H1 (cell line): ENCODE measurements at regions not wholly inside any gene's neighbourhood (a gene's known extent, or its start where the extent isn't known, plus 50 kb on each side); places are given as distances from the start of the nearest gene placed in this dataset.

Experiments
- CHD7 ChIP-seq: fragments of 300-600 bp; sonication (generic); IDR thresholded peaks from 2 replicates; pipeline ENCODE4 v1.7.1; 2012; ENCODE audit warnings: low read length, moderate library complexity, mild to moderate bottlenecking, inconsistent platforms; ENCODE audit not compliant: insufficient replicate concordance
- TCF12 ChIP-seq: IDR thresholded peaks from 2 replicates; pipeline ENCODE4 v1.6.1; 2011; ENCODE audit warnings: low read depth, mild to moderate bottlenecking, low read length

DNA sequence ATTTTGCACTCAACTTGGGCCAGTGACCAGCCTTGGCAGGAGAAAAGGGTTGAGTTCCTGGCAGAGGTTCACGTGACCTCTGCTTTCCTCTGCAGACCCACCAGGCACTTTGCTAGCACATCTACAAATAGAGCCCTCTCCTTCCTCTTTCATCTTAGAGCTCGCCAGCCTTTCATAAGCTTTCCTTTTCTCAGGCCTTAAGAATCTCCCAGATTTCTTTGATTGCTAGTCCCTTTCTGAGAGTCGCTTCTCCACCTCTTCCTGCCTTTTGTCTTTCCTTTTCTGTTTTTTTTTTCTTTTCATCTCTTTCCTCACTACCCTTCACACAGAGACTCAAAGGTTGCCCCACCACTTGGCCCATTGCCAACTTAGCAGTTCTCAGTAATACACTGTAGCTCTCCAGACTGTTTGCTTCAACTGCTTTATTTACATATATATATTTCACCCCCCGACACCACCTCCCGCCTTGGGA lies 375.7 kb upstream of the SPRY2 start (continued):
- TF ChIP-seq CHD7 (no peak), TCF12 (no peak)
